WTC11 (cell line): ENCODE measurements at regions not wholly inside any gene's neighbourhood (a gene's known extent, or its start where the extent isn't known, plus 50 kb on each side); places are given as distances from the start of the nearest gene placed in this dataset.

ENCODE experiments used
- ATAC-seq: fragments of 200-7000 bp; cut with Tn5 transposase; 2 replicates; pipeline ENCODE4 v1.10.0; 2021; ENCODE audit warnings: mild to moderate bottlenecking, moderate library complexity
- CTCF ChIA-PET: fragments of 300-600 bp; sonication (Branson Sonifier 250); formaldehyde crosslinking; loops from one replicate; lab custom pipeline; 2021; ENCODE audit warnings: antibody characterized with exemption; lab: Charles Lee
- POLR2A ChIA-PET: fragments of 350-600 bp; sonication (Branson Sonifier 250); formaldehyde crosslinking; loops from one replicate; lab custom pipeline; 2021; ENCODE audit warnings: antibody characterized with exemption; lab: Charles Lee
- DNase-seq: peaks from one replicate; pipeline ENCODE4 v3.0.0; 2021; ENCODE audit warnings: low spot score
- H3K27ac Mint-ChIP-seq: 2 replicates; pipeline ENCODE4 v1.8.0; 2021; ENCODE audit warnings: mixed read lengths
- H3K27me3 Mint-ChIP-seq: 2 replicates; pipeline ENCODE4 v1.8.0; 2021; ENCODE audit warnings: low read depth, mild to moderate bottlenecking, moderate library complexity, mixed read lengths
- H3K36me3 Mint-ChIP-seq: 2 replicates; pipeline ENCODE4 v1.8.0; 2021; ENCODE audit warnings: mixed read lengths
- H3K4me1 Mint-ChIP-seq: 2 replicates; pipeline ENCODE4 v1.8.0; 2022; ENCODE audit warnings: mixed read lengths
- H3K4me3 Mint-ChIP-seq: 2 replicates; pipeline ENCODE4 v1.8.0; 2021; ENCODE audit warnings: mild to moderate bottlenecking, moderate library complexity, mixed read lengths
- H3K9me3 Mint-ChIP-seq: 2 replicates; pipeline ENCODE4 v1.8.0; 2021; ENCODE audit warnings: mixed read lengths
- ATF6 ChIP-seq: sonication (generic); formaldehyde crosslinking; IDR thresholded peaks from 2 replicates; pipeline ENCODE4 v1.8.1; 2023; ENCODE audit warnings: mild to moderate bottlenecking, missing genetic modification reagents
- CBFB ChIP-seq: sonication (generic); formaldehyde crosslinking; IDR thresholded peaks from 2 replicates; pipeline ENCODE4 v1.8.1; 2022; ENCODE audit warnings: mild to moderate bottlenecking, low read depth, missing genetic modification reagents
- CREM ChIP-seq: sonication (generic); formaldehyde crosslinking; IDR thresholded peaks from 2 replicates; pipeline ENCODE4 v1.8.1; 2022; ENCODE audit warnings: mild to moderate bottlenecking, missing genetic modification reagents, moderate library complexity
- IRF1 ChIP-seq: sonication (generic); formaldehyde crosslinking; IDR thresholded peaks from 2 replicates; pipeline ENCODE4 v1.8.0; 2023; ENCODE audit warnings: missing genetic modification reagents
- JAZF1 ChIP-seq: fragments of 250-450 bp; sonication (Bioruptor Pico); IDR thresholded peaks from 2 replicates; pipeline ENCODE4 v1.9.0; 2021; ENCODE audit warnings: moderate library complexity, mild to moderate bottlenecking, inconsistent platforms
- NFE2L1 ChIP-seq: sonication (generic); formaldehyde crosslinking; IDR thresholded peaks from 2 replicates; pipeline ENCODE4 v1.8.1; 2023; ENCODE audit warnings: missing genetic modification reagents
- NR2C2 ChIP-seq: sonication (generic); formaldehyde crosslinking; IDR thresholded peaks from 2 replicates; pipeline ENCODE4 v1.8.0; 2022; ENCODE audit warnings: mild to moderate bottlenecking, missing genetic modification reagents
- RELA ChIP-seq: sonication (generic); formaldehyde crosslinking; IDR thresholded peaks from 2 replicates; pipeline ENCODE4 v1.8.1; 2022; ENCODE audit warnings: missing genetic modification reagents, mild to moderate bottlenecking, borderline replicate concordance
- TCF7 ChIP-seq: sonication (generic); formaldehyde crosslinking; IDR thresholded peaks from 2 replicates; pipeline ENCODE4 v1.8.0; 2022; ENCODE audit warnings: mild to moderate bottlenecking, low read depth, missing genetic modification reagents, moderate library complexity
- ZNF232 ChIP-seq: sonication (generic); formaldehyde crosslinking; IDR thresholded peaks from 2 replicates; pipeline ENCODE4 v1.8.0; 2022; ENCODE audit warnings: mild to moderate bottlenecking, missing genetic modification reagents
- ZNF423 ChIP-seq: fragments of 250-450 bp; sonication (Bioruptor Pico); IDR thresholded peaks from 2 replicates; pipeline ENCODE4 v2.1.2; 2022; ENCODE audit warnings: mild to moderate bottlenecking, moderate library complexity
- ZNF512 ChIP-seq: sonication (generic); formaldehyde crosslinking; IDR thresholded peaks from 2 replicates; pipeline ENCODE4 v1.8.1; 2022; ENCODE audit warnings: missing genetic modification reagents, borderline replicate concordance
- TF ChIP-seq, protein P1 (sequence below): fragments of 250-450 bp; sonication (Bioruptor Pico); IDR thresholded peaks from 2 replicates; pipeline ENCODE4 v1.9.0; 2021; ENCODE audit warnings: mild to moderate bottlenecking, borderline replicate concordance
- TF ChIP-seq, protein P2 (sequence below): fragments of 250-450 bp; sonication (Bioruptor Pico); IDR thresholded peaks from 2 replicates; pipeline ENCODE4 v2.1.2; 2022; ENCODE audit warnings: mild to moderate bottlenecking, moderate library complexity
- TF ChIP-seq, protein P3 (sequence below): sonication (generic); formaldehyde crosslinking; IDR thresholded peaks from 2 replicates; pipeline ENCODE4 v1.8.1; 2023; ENCODE audit warnings: mild to moderate bottlenecking, missing genetic modification reagents, moderate library complexity
- TF ChIP-seq, protein P4 (sequence below): fragments of 200-600 bp; IDR thresholded peaks from 2 replicates; pipeline ENCODE4 v1.8.0; 2022; ENCODE audit warnings: antibody characterized with exemption

- no peak for DNase-seq
- Mint-ChIP-seq H3K4me3 (no peak overlapping the region), H3K9me3 (no peaks in the 10 kb centered on the region), H3K36me3 (no peaks in the 10 kb centered on the region), H3K4me1 (no peaks in the 10 kb centered on the region), H3K27me3 (no peaks in the 10 kb centered on the region; the same call in 1 of the 2 replicates), H3K27ac (no peak overlapping the region)
- POLR2A ChIA-PET = interaction anchor here (0.7 kb wide), 1 partner anchor 507 kb away, joined by 3 read pairs; no protein-coding TSS in a partner anchor
- CTCF ChIA-PET = no interaction called here
- no peak for ATAC-seq
- TF ChIP-seq, protein P1, sequence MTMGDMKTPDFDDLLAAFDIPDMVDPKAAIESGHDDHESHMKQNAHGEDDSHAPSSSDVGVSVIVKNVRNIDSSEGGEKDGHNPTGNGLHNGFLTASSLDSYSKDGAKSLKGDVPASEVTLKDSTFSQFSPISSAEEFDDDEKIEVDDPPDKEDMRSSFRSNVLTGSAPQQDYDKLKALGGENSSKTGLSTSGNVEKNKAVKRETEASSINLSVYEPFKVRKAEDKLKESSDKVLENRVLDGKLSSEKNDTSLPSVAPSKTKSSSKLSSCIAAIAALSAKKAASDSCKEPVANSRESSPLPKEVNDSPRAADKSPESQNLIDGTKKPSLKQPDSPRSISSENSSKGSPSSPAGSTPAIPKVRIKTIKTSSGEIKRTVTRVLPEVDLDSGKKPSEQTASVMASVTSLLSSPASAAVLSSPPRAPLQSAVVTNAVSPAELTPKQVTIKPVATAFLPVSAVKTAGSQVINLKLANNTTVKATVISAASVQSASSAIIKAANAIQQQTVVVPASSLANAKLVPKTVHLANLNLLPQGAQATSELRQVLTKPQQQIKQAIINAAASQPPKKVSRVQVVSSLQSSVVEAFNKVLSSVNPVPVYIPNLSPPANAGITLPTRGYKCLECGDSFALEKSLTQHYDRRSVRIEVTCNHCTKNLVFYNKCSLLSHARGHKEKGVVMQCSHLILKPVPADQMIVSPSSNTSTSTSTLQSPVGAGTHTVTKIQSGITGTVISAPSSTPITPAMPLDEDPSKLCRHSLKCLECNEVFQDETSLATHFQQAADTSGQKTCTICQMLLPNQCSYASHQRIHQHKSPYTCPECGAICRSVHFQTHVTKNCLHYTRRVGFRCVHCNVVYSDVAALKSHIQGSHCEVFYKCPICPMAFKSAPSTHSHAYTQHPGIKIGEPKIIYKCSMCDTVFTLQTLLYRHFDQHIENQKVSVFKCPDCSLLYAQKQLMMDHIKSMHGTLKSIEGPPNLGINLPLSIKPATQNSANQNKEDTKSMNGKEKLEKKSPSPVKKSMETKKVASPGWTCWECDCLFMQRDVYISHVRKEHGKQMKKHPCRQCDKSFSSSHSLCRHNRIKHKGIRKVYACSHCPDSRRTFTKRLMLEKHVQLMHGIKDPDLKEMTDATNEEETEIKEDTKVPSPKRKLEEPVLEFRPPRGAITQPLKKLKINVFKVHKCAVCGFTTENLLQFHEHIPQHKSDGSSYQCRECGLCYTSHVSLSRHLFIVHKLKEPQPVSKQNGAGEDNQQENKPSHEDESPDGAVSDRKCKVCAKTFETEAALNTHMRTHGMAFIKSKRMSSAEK = no peak
- TF ChIP-seq RELA = no peak
- TF ChIP-seq, protein P2, sequence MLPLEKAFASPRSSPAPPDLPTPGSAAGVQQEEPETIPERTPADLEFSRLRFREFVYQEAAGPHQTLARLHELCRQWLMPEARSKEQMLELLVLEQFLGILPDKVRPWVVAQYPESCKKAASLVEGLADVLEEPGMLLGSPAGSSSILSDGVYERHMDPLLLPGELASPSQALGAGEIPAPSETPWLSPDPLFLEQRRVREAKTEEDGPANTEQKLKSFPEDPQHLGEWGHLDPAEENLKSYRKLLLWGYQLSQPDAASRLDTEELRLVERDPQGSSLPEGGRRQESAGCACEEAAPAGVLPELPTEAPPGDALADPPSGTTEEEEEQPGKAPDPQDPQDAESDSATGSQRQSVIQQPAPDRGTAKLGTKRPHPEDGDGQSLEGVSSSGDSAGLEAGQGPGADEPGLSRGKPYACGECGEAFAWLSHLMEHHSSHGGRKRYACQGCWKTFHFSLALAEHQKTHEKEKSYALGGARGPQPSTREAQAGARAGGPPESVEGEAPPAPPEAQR (CRISPR knock-in tag) = no peak
Observed at GRCh38 chr5:125558466-125558865, 812.0 kb upstream of the ZNF608 start.

DNA sequence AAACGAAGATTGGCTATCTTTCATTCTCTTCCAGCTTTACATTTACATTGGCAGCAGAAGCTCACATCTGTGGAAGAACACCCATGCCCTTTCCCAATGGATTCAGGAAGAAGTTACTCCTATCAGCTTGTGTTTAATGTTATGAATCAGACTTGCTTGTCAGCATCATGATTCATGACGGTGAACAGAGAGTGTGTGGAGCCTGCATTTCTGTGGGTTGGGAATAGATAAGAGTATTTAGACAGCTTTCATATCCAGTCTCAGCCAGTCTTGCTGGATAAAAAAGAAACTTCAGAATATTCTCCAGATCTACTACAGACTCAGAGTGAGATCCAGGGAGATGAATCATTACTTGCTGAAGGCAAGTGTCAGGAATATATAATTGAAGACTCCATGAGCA is 812.9 kb upstream of the ZNF608 start:
- H3K36me3 Mint-ChIP-seq = no peaks in the 10 kb centered on the region
- H3K27ac Mint-ChIP-seq = no peak overlapping the region
- ATAC-seq (no peak), DNase-seq (no peak)
- POLR2A ChIA-PET = interaction anchor here (0.7 kb wide), 1 partner anchor 507 kb away, joined by 3 read pairs; no protein-coding TSS in a partner anchor
- no peaks in the 10 kb centered on the region for H3K9me3 Mint-ChIP-seq
- CTCF ChIA-PET = no interaction called here
- no peaks in the 10 kb centered on the region; the same call in 1 of the 2 replicates for H3K27me3 Mint-ChIP-seq
- no peaks in the 10 kb centered on the region for H3K4me1 Mint-ChIP-seq
- TF ChIP-seq CREM (CRISPR knock-in tag) = no peak
- no peak overlapping the region for H3K4me3 Mint-ChIP-seq

DNA sequence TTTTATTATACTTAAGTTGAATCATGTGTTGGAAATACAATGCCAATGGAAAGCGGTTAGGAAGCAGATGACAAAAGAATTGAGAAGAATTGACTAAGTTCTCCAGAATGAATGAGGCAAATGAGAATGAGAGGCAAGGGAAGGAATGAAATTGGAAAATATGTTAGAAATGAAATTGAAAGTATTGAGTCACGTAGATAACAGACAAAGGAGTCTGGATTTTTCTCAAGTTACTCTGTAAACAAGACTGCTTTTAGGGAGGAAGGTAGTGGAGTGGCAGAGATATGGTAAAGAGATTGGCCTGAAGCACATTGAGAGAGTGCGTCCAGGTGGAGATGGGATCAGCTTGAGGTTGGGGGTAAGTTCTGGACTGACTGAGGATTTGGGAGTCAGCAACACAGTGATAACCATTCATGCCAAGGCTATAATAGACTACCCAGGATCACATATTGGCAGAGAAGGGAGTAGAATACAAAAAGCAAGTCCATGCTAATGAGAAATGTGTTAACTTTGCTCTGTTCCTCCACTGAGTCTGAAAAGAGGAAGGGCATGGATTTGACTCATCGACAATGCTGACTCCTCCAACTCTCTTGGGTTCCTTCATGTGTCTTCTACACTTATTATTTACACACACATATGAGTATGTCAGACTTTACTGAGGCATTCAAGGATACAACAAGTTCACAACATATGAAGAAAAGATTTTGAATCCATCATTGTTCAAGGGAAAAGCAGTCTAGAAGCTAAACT is 814.2 kb upstream of the ZNF608 start:
- POLR2A ChIA-PET = no interaction called here
- H3K9me3 Mint-ChIP-seq = peaks cover 4% of the 10 kb centered on the region
- TF ChIP-seq TCF7 (CRISPR knock-in tag) = no peak
- no peak for TF ChIP-seq IRF1 (CRISPR knock-in tag)
- TF ChIP-seq JAZF1 (CRISPR knock-in tag) = no peak
- TF ChIP-seq, protein P2 (CRISPR knock-in tag) = no peak
- TF ChIP-seq ZNF423 (CRISPR knock-in tag) = no peak
- TF ChIP-seq, protein P3, sequence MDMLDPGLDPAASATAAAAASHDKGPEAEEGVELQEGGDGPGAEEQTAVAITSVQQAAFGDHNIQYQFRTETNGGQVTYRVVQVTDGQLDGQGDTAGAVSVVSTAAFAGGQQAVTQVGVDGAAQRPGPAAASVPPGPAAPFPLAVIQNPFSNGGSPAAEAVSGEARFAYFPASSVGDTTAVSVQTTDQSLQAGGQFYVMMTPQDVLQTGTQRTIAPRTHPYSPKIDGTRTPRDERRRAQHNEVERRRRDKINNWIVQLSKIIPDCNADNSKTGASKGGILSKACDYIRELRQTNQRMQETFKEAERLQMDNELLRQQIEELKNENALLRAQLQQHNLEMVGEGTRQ (CRISPR knock-in tag) = no peak
- no peak for TF ChIP-seq CBFB (CRISPR knock-in tag)
- no peak for TF ChIP-seq ATF6
- TF ChIP-seq ZNF232 (CRISPR knock-in tag) = no peak
- no peak for TF ChIP-seq NR2C2
- TF ChIP-seq ZNF512 (CRISPR knock-in tag) = no peak
- TF ChIP-seq, protein P4, sequence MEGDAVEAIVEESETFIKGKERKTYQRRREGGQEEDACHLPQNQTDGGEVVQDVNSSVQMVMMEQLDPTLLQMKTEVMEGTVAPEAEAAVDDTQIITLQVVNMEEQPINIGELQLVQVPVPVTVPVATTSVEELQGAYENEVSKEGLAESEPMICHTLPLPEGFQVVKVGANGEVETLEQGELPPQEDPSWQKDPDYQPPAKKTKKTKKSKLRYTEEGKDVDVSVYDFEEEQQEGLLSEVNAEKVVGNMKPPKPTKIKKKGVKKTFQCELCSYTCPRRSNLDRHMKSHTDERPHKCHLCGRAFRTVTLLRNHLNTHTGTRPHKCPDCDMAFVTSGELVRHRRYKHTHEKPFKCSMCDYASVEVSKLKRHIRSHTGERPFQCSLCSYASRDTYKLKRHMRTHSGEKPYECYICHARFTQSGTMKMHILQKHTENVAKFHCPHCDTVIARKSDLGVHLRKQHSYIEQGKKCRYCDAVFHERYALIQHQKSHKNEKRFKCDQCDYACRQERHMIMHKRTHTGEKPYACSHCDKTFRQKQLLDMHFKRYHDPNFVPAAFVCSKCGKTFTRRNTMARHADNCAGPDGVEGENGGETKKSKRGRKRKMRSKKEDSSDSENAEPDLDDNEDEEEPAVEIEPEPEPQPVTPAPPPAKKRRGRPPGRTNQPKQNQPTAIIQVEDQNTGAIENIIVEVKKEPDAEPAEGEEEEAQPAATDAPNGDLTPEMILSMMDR = no peak
- no peak for TF ChIP-seq NFE2L1 (CRISPR knock-in tag)
- no peak for TF ChIP-seq RELA
- peaks cover 3% of the 10 kb centered on the region for H3K36me3 Mint-ChIP-seq
- H3K27ac Mint-ChIP-seq = no peak overlapping the region
- ATAC-seq (no peak), DNase-seq (no peak)
- CTCF ChIA-PET = no interaction called here
- no peaks in the 10 kb centered on the region for H3K4me1 Mint-ChIP-seq
- H3K4me3 Mint-ChIP-seq = no peak overlapping the region
- H3K27me3 Mint-ChIP-seq = no peaks in the 10 kb centered on the region; the same call in 1 of the 2 replicates
